ENCODE measurements at regions not wholly inside any gene's neighbourhood (a gene's known extent, or its start where the extent isn't known, plus 50 kb on each side); places are given as distances from the start of the nearest gene placed in this dataset.

DNA sequence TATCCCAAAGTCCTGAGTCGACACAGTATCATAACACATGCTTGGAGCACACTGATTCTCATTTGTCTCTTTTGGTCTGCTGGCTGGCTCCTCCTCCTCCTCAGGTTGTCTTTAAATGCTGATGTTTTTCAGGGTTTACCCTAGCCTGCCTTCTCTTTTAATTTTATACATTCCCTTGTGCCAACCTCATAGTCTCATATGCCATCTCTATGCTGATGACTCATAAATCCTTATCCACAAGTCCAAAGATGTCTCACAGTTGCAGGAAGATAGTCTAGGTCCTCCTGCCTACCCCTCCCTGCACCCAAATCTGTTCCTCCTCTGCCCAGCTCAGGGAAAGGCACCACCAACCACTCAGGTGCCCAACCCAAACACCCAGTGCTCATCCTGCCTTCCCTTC, 108.3 kb downstream of the SIPA1L2 start:
- no peak overlapping the region for H2AFZ ChIP-seq (ENCODE audit: low read length)
- no peak overlapping the region for H3K4me2 ChIP-seq (ENCODE audit: low read length)
- H3K27me3 ChIP-seq (ENCODE audit: low read length): no peaks in the 10 kb centered on the region
- BruUV-seq (replicated peaks): no TSS peak
- peak; percentile 54 for ATAC-seq
- H3F3A ChIP-seq (ENCODE audit: low read length, unreplicated experiment): no peaks in the 10 kb centered on the region
- peaks cover 16% of the 10 kb centered on the region for H3K4me1 ChIP-seq (ENCODE audit: insufficient read depth, low read length)
- H3K9me2 ChIP-seq (replicated peaks; ENCODE audit: low read length): no peaks in the 10 kb centered on the region
- H3K9me3 ChIP-seq (ENCODE audit: low read length): no peaks in the 10 kb centered on the region
- H4K20me1 ChIP-seq (ENCODE audit: low read length): no peaks in the 10 kb centered on the region
- POLR2A ChIA-PET (ENCODE audit: unreplicated experiment): no interaction called here
- H3K27ac ChIP-seq (ENCODE audit: low read length): no peak overlapping the region
- CTCF ChIA-PET: no interaction called here
- no peak overlapping the region for H3K4me3 ChIP-seq (ENCODE audit: low read length)
- no peak overlapping the region for H3K9ac ChIP-seq (ENCODE audit: low read length)
- intact Hi-C loops (cut with micrococcal nuclease): no loop called here
- DNase-seq: peak; percentile 33
- no peaks in the 10 kb centered on the region for H3K36me3 ChIP-seq (ENCODE audit: low read depth, low read length)
- TF ChIP-seq EZH2 (IDR thresholded peaks at IDR 0.05; ENCODE audit: low read length, unreplicated experiment): no peak
- TF ChIP-seq, protein P1, sequence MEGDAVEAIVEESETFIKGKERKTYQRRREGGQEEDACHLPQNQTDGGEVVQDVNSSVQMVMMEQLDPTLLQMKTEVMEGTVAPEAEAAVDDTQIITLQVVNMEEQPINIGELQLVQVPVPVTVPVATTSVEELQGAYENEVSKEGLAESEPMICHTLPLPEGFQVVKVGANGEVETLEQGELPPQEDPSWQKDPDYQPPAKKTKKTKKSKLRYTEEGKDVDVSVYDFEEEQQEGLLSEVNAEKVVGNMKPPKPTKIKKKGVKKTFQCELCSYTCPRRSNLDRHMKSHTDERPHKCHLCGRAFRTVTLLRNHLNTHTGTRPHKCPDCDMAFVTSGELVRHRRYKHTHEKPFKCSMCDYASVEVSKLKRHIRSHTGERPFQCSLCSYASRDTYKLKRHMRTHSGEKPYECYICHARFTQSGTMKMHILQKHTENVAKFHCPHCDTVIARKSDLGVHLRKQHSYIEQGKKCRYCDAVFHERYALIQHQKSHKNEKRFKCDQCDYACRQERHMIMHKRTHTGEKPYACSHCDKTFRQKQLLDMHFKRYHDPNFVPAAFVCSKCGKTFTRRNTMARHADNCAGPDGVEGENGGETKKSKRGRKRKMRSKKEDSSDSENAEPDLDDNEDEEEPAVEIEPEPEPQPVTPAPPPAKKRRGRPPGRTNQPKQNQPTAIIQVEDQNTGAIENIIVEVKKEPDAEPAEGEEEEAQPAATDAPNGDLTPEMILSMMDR (conservative IDR thresholded peaks at IDR 0.05; ENCODE audit: low read depth, low read length): no peak
- no peak for TF ChIP-seq EZH2phosphoT487 (IDR thresholded peaks at IDR 0.05; ENCODE audit: borderline replicate concordance, low read length)
- H3K79me2 ChIP-seq (ENCODE audit: low read length): no peaks in the 10 kb centered on the region

DNA sequence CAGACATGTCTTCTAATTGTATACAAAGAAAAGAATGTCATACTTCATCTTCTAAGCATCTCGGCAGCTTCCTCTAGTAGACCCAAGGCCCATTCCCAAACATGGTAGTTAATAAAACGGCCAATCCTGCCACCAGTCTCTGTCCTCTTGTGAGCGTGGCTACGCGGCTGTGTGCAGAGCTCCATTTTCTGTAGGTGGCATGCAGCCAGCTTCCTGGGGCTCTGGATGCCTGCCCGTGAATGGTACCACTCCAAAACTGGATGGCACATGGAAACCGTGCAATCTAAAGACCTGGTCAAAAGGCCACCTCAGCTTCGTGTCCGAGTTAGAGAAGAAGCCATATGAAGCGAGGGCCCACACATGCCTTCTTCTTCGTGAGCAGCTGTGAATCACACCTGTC, 110.7 kb downstream of the SIPA1L2 start:
- H3K4me1 ChIP-seq (ENCODE audit: insufficient read depth, low read length): peaks cover 15% of the 10 kb centered on the region
- no peaks in the 10 kb centered on the region for H3K9me2 ChIP-seq (replicated peaks; ENCODE audit: low read length)
- H2AFZ ChIP-seq (ENCODE audit: low read length): no peak overlapping the region
- no peak overlapping the region for H3K4me3 ChIP-seq (ENCODE audit: low read length)
- H3K9me3 ChIP-seq (ENCODE audit: low read length): no peaks in the 10 kb centered on the region
- no peaks in the 10 kb centered on the region for H3F3A ChIP-seq (ENCODE audit: low read length, unreplicated experiment)
- H3K27ac ChIP-seq (ENCODE audit: low read length): no peak overlapping the region
- ATAC-seq: no peak
- H3K27me3 ChIP-seq (ENCODE audit: low read length): no peaks in the 10 kb centered on the region
- intact Hi-C loops (cut with micrococcal nuclease): no loop called here
- H3K9ac ChIP-seq (ENCODE audit: low read length): no peak overlapping the region
- POLR2A ChIA-PET (ENCODE audit: unreplicated experiment): no interaction called here
- no peak for DNase-seq
- no peaks in the 10 kb centered on the region for H3K36me3 ChIP-seq (ENCODE audit: low read depth, low read length)
- BruUV-seq (replicated peaks): no TSS peak
- no peaks in the 10 kb centered on the region for H3K79me2 ChIP-seq (ENCODE audit: low read length)
- TF ChIP-seq EZH2 (IDR thresholded peaks at IDR 0.05; ENCODE audit: low read length, unreplicated experiment): no peak
- TF ChIP-seq, protein P1 (conservative IDR thresholded peaks at IDR 0.05; ENCODE audit: low read depth, low read length): no peak
- TF ChIP-seq EZH2phosphoT487 (IDR thresholded peaks at IDR 0.05; ENCODE audit: borderline replicate concordance, low read length): no peak
- H3K4me2 ChIP-seq (ENCODE audit: low read length): no peak overlapping the region
- CTCF ChIA-PET: no interaction called here
- no peaks in the 10 kb centered on the region for H4K20me1 ChIP-seq (ENCODE audit: low read length)

DNA sequence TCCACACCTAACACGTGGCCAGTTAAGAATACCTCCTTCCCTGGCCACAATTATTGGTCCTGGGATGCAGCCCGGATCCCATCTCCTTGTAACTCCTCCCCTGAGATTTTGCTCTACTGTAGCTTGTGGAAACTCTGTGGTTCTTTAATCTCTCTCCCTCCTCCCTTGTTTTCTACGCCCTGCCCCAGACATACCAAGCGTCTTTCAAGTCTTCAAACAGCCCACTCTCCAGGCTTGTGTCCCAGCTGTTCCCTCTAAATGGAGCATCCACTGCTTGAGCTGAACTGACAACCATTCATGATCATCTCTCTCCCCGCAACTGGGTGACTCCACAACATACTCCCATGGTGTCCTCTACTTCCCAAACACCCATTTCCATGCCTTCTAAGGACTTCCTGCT, 111.6 kb downstream of the SIPA1L2 start:
- no peaks in the 10 kb centered on the region for H3K27me3 ChIP-seq (ENCODE audit: low read length)
- no peak overlapping the region for H3K4me3 ChIP-seq (ENCODE audit: low read length)
- H3K36me3 ChIP-seq (ENCODE audit: low read depth, low read length): no peaks in the 10 kb centered on the region
- DNase-seq (no peak), ATAC-seq (no peak)
- no TSS peak for BruUV-seq (replicated peaks)
- CTCF ChIA-PET: no interaction called here
- TF ChIP-seq, protein P1 (conservative IDR thresholded peaks at IDR 0.05; ENCODE audit: low read depth, low read length): no peak
- TF ChIP-seq EZH2 (IDR thresholded peaks at IDR 0.05; ENCODE audit: low read length, unreplicated experiment): no peak
- H3K4me2 ChIP-seq (ENCODE audit: low read length): no peak overlapping the region
- H3K79me2 ChIP-seq (ENCODE audit: low read length): no peaks in the 10 kb centered on the region
- POLR2A ChIA-PET (ENCODE audit: unreplicated experiment): no interaction called here
- no peaks in the 10 kb centered on the region for H3K9me3 ChIP-seq (ENCODE audit: low read length)
- H2AFZ ChIP-seq (ENCODE audit: low read length): no peak overlapping the region
- peaks cover 8% of the 10 kb centered on the region; the same call in 1 of the 2 replicates for H3K4me1 ChIP-seq (ENCODE audit: insufficient read depth, low read length)
- H3F3A ChIP-seq (ENCODE audit: low read length, unreplicated experiment): no peaks in the 10 kb centered on the region
- H3K9me2 ChIP-seq (replicated peaks; ENCODE audit: low read length): no peaks in the 10 kb centered on the region
- H3K9ac ChIP-seq (ENCODE audit: low read length): no peak overlapping the region
- H3K27ac ChIP-seq (ENCODE audit: low read length): no peak overlapping the region
- H4K20me1 ChIP-seq (ENCODE audit: low read length): no peaks in the 10 kb centered on the region
- intact Hi-C loops (cut with micrococcal nuclease): no loop called here

All from PC-3 (cell line).